ENCODE measurements at regions not wholly inside any gene's neighbourhood (a gene's known extent, or its start where the extent isn't known, plus 50 kb on each side); places are given as distances from the start of the nearest gene placed in this dataset.

DNA sequence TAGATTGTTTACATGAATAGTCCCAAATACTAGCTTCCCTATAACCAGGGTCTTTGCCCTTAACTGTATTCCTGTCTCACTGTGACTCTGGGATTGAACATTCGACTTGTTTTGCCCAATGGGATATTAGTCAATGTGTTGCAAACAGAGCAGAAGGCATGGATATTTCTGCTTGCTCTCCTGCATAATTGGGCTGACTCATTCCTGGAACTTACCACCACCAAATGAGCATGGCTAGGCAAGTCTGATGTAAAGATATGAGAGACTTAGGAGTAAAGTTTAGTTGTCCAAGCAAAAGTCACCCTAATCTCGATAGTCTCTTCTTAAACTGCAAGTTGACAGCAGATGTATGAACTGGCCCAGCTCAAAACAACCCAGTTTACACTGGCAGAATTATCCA is 273.5 kb upstream of the CCNG1 start:
- DNase-seq (no peak), ATAC-seq (ENCODE audit: low read depth) (no peak)
- Histone ChIP-seq H2BK20ac (ENCODE audit: low read depth, low read length) (no peak overlapping the region), H2AK9ac (replicated peaks; ENCODE audit: low read depth, low read length, poor library complexity) (no peak overlapping the region), H4K5ac (ENCODE audit: low read depth, low read length) (no peak overlapping the region), H3K23ac (ENCODE audit: low read depth, low read length) (no peak overlapping the region), H2BK15ac (ENCODE audit: low read depth, low read length) (no peak overlapping the region), H2AFZ (replicated peaks; ENCODE audit: low read length, poor library complexity) (no peak overlapping the region), H3K56ac (ENCODE audit: extremely low read depth, insufficient read depth, low read length) (no peak overlapping the region), H4K91ac (ENCODE audit: insufficient read depth, low read depth, low read length) (no peak overlapping the region), H2AK5ac (ENCODE audit: low read depth, low read length) (no peak overlapping the region), H3K27me3 (ENCODE audit: control insufficient read depth, insufficient read depth, low read length) (no peaks in the 10 kb centered on the region), H3K36me3 (ENCODE audit: control insufficient read depth, insufficient read depth, low read length) (no peaks in the 10 kb centered on the region), H3K9me1 (ENCODE audit: insufficient read depth, low read length) (no peaks in the 10 kb centered on the region), H4K20me1 (ENCODE audit: insufficient read depth, low read length) (no peaks in the 10 kb centered on the region), H3K4ac (ENCODE audit: low read depth, low read length) (no peak overlapping the region), H3K4me1 (ENCODE audit: control insufficient read depth, insufficient read depth, low read length) (no peaks in the 10 kb centered on the region), H4K8ac (ENCODE audit: low read depth in 2 of 2, low read length in 2 of 2) (no peak overlapping the region), H3K79me1 (ENCODE audit: low read depth in 1 of 2, low read length in 2 of 2) (no peaks in the 10 kb centered on the region), H2BK120ac (ENCODE audit: low read depth, low read length) (no peak overlapping the region), H3K9ac (ENCODE audit: low read depth, low read length) (no peak overlapping the region), H3K27ac (ENCODE audit: insufficient read depth, low read length) (no peak overlapping the region), H3K9me3 (ENCODE audit: control insufficient read depth, insufficient read depth, low read length) (peaks cover 8% of the 10 kb centered on the region; the same call in 1 of the 2 replicates), H3K4me3 (ENCODE audit: insufficient read depth, low read depth, low read length) (no peak overlapping the region), H3K14ac (replicated peaks; ENCODE audit: low read depth, low read length) (no peak overlapping the region), H3K18ac (ENCODE audit: low read depth, low read length) (no peak overlapping the region), H2BK5ac (ENCODE audit: low read depth, low read length, poor library complexity, severe bottlenecking) (no peak overlapping the region), H3K4me2 (ENCODE audit: low read depth, low read length) (no peak overlapping the region)
- CTCF ChIA-PET, result no interaction called here
- dilution Hi-C loops (cut with HindIII; ENCODE audit: low sequenced_read_pairs, unreplicated experiment) (no loop called here), intact Hi-C loops (cut with micrococcal nuclease) (no loop called here), in situ Hi-C loops (cut with MboI; ENCODE audit: low sequenced_read_pairs) (no loop called here)
- no CpG with 5 or more reads among the region's 2 CpGs for WGBS, 2 experiments (ENCODE audit: extremely low coverage in 2 of 2, insufficient read length in 1 of 2)
- POLR2A ChIA-PET (ENCODE audit: unreplicated experiment), result no interaction called here
- no TSS peak for BruUV-seq (replicated peaks)
- TF ChIP-seq, protein P1, sequence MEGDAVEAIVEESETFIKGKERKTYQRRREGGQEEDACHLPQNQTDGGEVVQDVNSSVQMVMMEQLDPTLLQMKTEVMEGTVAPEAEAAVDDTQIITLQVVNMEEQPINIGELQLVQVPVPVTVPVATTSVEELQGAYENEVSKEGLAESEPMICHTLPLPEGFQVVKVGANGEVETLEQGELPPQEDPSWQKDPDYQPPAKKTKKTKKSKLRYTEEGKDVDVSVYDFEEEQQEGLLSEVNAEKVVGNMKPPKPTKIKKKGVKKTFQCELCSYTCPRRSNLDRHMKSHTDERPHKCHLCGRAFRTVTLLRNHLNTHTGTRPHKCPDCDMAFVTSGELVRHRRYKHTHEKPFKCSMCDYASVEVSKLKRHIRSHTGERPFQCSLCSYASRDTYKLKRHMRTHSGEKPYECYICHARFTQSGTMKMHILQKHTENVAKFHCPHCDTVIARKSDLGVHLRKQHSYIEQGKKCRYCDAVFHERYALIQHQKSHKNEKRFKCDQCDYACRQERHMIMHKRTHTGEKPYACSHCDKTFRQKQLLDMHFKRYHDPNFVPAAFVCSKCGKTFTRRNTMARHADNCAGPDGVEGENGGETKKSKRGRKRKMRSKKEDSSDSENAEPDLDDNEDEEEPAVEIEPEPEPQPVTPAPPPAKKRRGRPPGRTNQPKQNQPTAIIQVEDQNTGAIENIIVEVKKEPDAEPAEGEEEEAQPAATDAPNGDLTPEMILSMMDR (conservative IDR thresholded peaks at IDR 0.05; ENCODE audit: low read depth, low read length), result no peak
- TF ChIP-seq RCOR1 (IDR thresholded peaks at IDR 0.05; ENCODE audit: insufficient replicate concordance, low read length), result no peak
- TF ChIP-seq, protein P2, sequence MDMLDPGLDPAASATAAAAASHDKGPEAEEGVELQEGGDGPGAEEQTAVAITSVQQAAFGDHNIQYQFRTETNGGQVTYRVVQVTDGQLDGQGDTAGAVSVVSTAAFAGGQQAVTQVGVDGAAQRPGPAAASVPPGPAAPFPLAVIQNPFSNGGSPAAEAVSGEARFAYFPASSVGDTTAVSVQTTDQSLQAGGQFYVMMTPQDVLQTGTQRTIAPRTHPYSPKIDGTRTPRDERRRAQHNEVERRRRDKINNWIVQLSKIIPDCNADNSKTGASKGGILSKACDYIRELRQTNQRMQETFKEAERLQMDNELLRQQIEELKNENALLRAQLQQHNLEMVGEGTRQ (IDR thresholded peaks at IDR 0.05; ENCODE audit: low read depth, low read length), result no peak
- no peak for TF ChIP-seq CEBPB (IDR thresholded peaks at IDR 0.05; ENCODE audit: low read depth, low read length)
- TF ChIP-seq RAD21 (IDR thresholded peaks at IDR 0.05; ENCODE audit: low read length), result no peak
- TF ChIP-seq MAZ (IDR thresholded peaks at IDR 0.05; ENCODE audit: borderline replicate concordance, low read depth, low read length), result no peak
- no peak for TF ChIP-seq BHLHE40 (IDR thresholded peaks at IDR 0.05; ENCODE audit: low read depth, low read length)
- TF ChIP-seq, protein P3, sequence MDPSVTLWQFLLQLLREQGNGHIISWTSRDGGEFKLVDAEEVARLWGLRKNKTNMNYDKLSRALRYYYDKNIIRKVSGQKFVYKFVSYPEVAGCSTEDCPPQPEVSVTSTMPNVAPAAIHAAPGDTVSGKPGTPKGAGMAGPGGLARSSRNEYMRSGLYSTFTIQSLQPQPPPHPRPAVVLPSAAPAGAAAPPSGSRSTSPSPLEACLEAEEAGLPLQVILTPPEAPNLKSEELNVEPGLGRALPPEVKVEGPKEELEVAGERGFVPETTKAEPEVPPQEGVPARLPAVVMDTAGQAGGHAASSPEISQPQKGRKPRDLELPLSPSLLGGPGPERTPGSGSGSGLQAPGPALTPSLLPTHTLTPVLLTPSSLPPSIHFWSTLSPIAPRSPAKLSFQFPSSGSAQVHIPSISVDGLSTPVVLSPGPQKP (IDR thresholded peaks at IDR 0.05; ENCODE audit: borderline replicate concordance, low read depth, low read length), result no peak
- no peak for TF ChIP-seq FOS (IDR thresholded peaks at IDR 0.05; ENCODE audit: low read depth, low read length)
- TF ChIP-seq MXI1 (IDR thresholded peaks at IDR 0.05; ENCODE audit: borderline replicate concordance, low read depth, low read length), result no peak
- no peak for TF ChIP-seq SMC3 (IDR thresholded peaks at IDR 0.05; ENCODE audit: low read depth, low read length)
- no peak for TF ChIP-seq NFE2L2 (IDR thresholded peaks at IDR 0.05; ENCODE audit: low read depth, low read length)

All from IMR-90 (cell line).